ENCODE measurements at regions not wholly inside any gene's neighbourhood (a gene's known extent, or its start where the extent isn't known, plus 50 kb on each side); places are given as distances from the start of the nearest gene placed in this dataset.

GRCh38 chr11:134802116-134802515, 390.1 kb upstream of the B3GAT1 start:
- TF ChIP-seq CTCF (tag by site-specific recombination; IDR thresholded peaks at IDR 0.05) = no peak
- TF ChIP-seq RBAK (tag by site-specific recombination; IDR thresholded peaks at IDR 0.05) = no peak
- TF ChIP-seq ZNF510 (tag by site-specific recombination; IDR thresholded peaks at IDR 0.05; ENCODE audit: insufficient replicate concordance) = no peak
- no peak for TF ChIP-seq ZNF248 (tag by site-specific recombination; IDR thresholded peaks at IDR 0.05)
- no peak for TF ChIP-seq ZNF449 (tag by site-specific recombination; IDR thresholded peaks at IDR 0.05)
- TF ChIP-seq ZNF776 (tag by site-specific recombination; IDR thresholded peaks at IDR 0.05; ENCODE audit: borderline replicate concordance) = no peak
- TF ChIP-seq REST (tag by site-specific recombination; IDR thresholded peaks at IDR 0.05) = no peak
- TF ChIP-seq ZNF274 (IDR thresholded peaks at IDR 0.05; ENCODE audit: low read length) = no peak
- no peak for TF ChIP-seq ZNF274 (tag by site-specific recombination; IDR thresholded peaks at IDR 0.05; ENCODE audit: borderline replicate concordance)
- TF ChIP-seq HOXA7 (CRISPR knock-in tag; IDR thresholded peaks at IDR 0.05; ENCODE audit: borderline replicate concordance) = no peak
- no peak for TF ChIP-seq ZNF664 (tag by site-specific recombination; IDR thresholded peaks at IDR 0.05)
- TF ChIP-seq ZNF416 (tag by site-specific recombination; IDR thresholded peaks at IDR 0.05) = no peak

Data from HEK293 (cell line).